Panc1 (cell line): ENCODE measurements at regions not wholly inside any gene's neighbourhood (a gene's known extent, or its start where the extent isn't known, plus 50 kb on each side); places are given as distances from the start of the nearest gene placed in this dataset.
"Not testable (repeated sequence)": the region's sequence is repeated elsewhere in the genome, so short reads cannot be mapped to it uniquely, and the experiment has no call there.

Experiments
- ATAC-seq: fragments of 200-7000 bp; cut with Tn5 transposase; 2 replicates; pipeline ENCODE4 v1.9.1; 2020; ENCODE audit warnings: mild to moderate bottlenecking, moderate library complexity
- BruUV-seq: library from RNA; stranded (reverse); fragments of 400-500 nt; replicated peaks from 2 replicates; lab custom pipeline; 2021; lab: Mats Ljungman, UMichigan
- CTCF ChIA-PET: fragments of 300-600 bp; sonication (Branson Sonifier 250); formaldehyde crosslinking; loops from one replicate; lab custom pipeline; 2022; ENCODE audit warnings: antibody characterized with exemption; lab: Charles Lee
- POLR2A ChIA-PET: fragments of 300-600 bp; sonication (Branson Sonifier 250); formaldehyde crosslinking; loops from one replicate; lab custom pipeline; 2022; ENCODE audit warnings: antibody characterized with exemption; lab: Charles Lee
- DNase-seq: peaks from one replicate; pipeline ENCODE4 v3.0.0-alpha.2; 2010; ENCODE audit warnings: low read depth, low spot score
- H3K27ac ChIP-seq: 2 replicates; pipeline ENCODE4 v1.5.1; 2011; ENCODE audit warnings: mild to moderate bottlenecking, low read length, inconsistent platforms
- H3K27me3 ChIP-seq: fragments of 200-500 bp; sonication (Bioruptor generic); 2 replicates; pipeline ENCODE4 v1.6.0; 2014; ENCODE audit warnings: low read length, inconsistent platforms; ENCODE audit not compliant: control insufficient read depth, insufficient read depth
- H3K36me3 ChIP-seq: fragments of 200-500 bp; sonication (Bioruptor generic); 2 replicates; pipeline ENCODE4 v1.5.1; 2014; ENCODE audit warnings: inconsistent platforms, mild to moderate bottlenecking, low read length, moderate library complexity; ENCODE audit not compliant: control insufficient read depth, insufficient read depth
- H3K4me1 ChIP-seq: 2 replicates; pipeline ENCODE4 v1.5.1; 2011; ENCODE audit warnings: inconsistent platforms, mild to moderate bottlenecking, low read length, moderate library complexity; ENCODE audit not compliant: control insufficient read depth, insufficient read depth
- H3K4me3 ChIP-seq, 2 experiments: 2 replicates each; pipeline ENCODE4 v1.5.1; 2011 to 2012; ENCODE audit warnings: low read depth in 2 of 2, low read length in 2 of 2, mild to moderate bottlenecking in 2 of 2, inconsistent platforms in 1 of 2, moderate library complexity in 1 of 2
- H3K9me3 ChIP-seq: fragments of 200-500 bp; sonication (Bioruptor generic); 2 replicates; pipeline ENCODE4 v1.5.1; 2014; ENCODE audit warnings: low read depth, mild to moderate bottlenecking, inconsistent platforms, low read length, moderate library complexity; ENCODE audit not compliant: control insufficient read depth, insufficient read depth
- CTCF ChIP-seq: fragments of 450-650 bp; IDR thresholded peaks from 2 replicates; pipeline ENCODE4 v1.5.1; 2017; ENCODE audit warnings: mild to moderate bottlenecking
- POLR2AphosphoS5 ChIP-seq: IDR thresholded peaks from 2 replicates; pipeline ENCODE4 v1.6.1; 2012; ENCODE audit warnings: mild to moderate bottlenecking, low read depth, low read length, moderate library complexity
- SIN3A ChIP-seq: IDR thresholded peaks from 2 replicates; pipeline ENCODE4 v1.6.1; 2012; ENCODE audit warnings: low read depth, mild to moderate bottlenecking, low read length, moderate library complexity, borderline replicate concordance; ENCODE audit not compliant: insufficient read depth
- TCF7L2 ChIP-seq: IDR thresholded peaks from 2 replicates; pipeline ENCODE4 v1.6.1; 2011; ENCODE audit warnings: mild to moderate bottlenecking, low read depth, low read length, inconsistent platforms
- in situ Hi-C: cut with HindIII; loops from 2 replicates; pipeline ENCODE4 v1.10.0; 2016; ENCODE audit warnings: low sequenced_read_pairs, low pct_unique_long_range_greater_than_20kb
- intact Hi-C: fragments of 100-400 bp; cut with micrococcal nuclease; formaldehyde crosslinking; loops from one replicate; pipeline ENCODE4 v1.10.0; 2022; ENCODE audit not compliant: unreplicated experiment
- TF ChIP-seq, protein P1 (sequence below), 2 experiments: IDR thresholded peaks; 2 replicates each; pipeline ENCODE4 v1.6.1; 2011 to 2012; ENCODE audit warnings: low read depth in 2 of 2, control low read depth in 1 of 2, low read length in 1 of 2, mild to moderate bottlenecking in 1 of 2, moderate library complexity in 1 of 2; ENCODE audit not compliant: insufficient read depth in 1 of 2

DNA sequence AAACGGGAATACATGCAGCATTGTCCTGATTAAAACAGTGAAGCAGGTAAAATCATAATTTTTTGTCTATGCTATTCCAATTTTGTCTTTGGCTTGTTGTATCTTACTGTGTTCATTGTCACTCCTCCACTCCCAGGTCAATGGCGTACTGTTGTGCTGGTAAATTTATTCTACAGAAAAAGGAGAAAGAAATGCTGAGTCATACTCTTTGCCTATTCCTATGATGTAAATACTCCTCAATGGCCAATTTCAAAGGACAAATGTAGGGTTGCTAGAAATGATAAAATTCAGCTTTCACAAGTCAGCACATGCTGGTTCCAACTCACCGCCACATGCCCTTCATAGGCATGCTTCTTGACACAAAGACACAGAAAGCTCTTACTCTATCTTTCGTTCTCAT is 694.4 kb upstream of the PCDH20 start:
- H3K4me1 ChIP-seq, result no peaks in the 10 kb centered on the region
- ChIA-PET CTCF (no interaction called here), POLR2A (no interaction called here)
- H3K27me3 ChIP-seq, result no peaks in the 10 kb centered on the region
- no peaks in the 10 kb centered on the region for H3K9me3 ChIP-seq
- BruUV-seq, result no TSS peak
- no peak overlapping the region for H3K4me3 ChIP-seq
- in situ Hi-C loops (no loop called here), intact Hi-C loops (no loop called here)
- no peaks in the 10 kb centered on the region for H3K36me3 ChIP-seq
- DNase-seq (no peak), ATAC-seq (no peak)
- TF ChIP-seq, protein P1, sequence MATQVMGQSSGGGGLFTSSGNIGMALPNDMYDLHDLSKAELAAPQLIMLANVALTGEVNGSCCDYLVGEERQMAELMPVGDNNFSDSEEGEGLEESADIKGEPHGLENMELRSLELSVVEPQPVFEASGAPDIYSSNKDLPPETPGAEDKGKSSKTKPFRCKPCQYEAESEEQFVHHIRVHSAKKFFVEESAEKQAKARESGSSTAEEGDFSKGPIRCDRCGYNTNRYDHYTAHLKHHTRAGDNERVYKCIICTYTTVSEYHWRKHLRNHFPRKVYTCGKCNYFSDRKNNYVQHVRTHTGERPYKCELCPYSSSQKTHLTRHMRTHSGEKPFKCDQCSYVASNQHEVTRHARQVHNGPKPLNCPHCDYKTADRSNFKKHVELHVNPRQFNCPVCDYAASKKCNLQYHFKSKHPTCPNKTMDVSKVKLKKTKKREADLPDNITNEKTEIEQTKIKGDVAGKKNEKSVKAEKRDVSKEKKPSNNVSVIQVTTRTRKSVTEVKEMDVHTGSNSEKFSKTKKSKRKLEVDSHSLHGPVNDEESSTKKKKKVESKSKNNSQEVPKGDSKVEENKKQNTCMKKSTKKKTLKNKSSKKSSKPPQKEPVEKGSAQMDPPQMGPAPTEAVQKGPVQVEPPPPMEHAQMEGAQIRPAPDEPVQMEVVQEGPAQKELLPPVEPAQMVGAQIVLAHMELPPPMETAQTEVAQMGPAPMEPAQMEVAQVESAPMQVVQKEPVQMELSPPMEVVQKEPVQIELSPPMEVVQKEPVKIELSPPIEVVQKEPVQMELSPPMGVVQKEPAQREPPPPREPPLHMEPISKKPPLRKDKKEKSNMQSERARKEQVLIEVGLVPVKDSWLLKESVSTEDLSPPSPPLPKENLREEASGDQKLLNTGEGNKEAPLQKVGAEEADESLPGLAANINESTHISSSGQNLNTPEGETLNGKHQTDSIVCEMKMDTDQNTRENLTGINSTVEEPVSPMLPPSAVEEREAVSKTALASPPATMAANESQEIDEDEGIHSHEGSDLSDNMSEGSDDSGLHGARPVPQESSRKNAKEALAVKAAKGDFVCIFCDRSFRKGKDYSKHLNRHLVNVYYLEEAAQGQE (IDR thresholded peaks at IDR 0.05; ENCODE audit: insufficient read depth in 1 of 2, low read depth in 2 of 2, low read length in 1 of 2), result no peak
- TF ChIP-seq TCF7L2, result no peak
- TF ChIP-seq CTCF, result no peak
- no peak for TF ChIP-seq POLR2AphosphoS5
- no peak for TF ChIP-seq SIN3A
- H3K27ac ChIP-seq, result no peak overlapping the region

- H3K27me3 ChIP-seq, H3K4me1 ChIP-seq, H3K27ac ChIP-seq, DNase-seq, H3K4me3 ChIP-seq, BruUV-seq, intact Hi-C loops, in situ Hi-C loops, POLR2A ChIA-PET, H3K36me3 ChIP-seq, CTCF ChIA-PET, H3K9me3 ChIP-seq, ATAC-seq: not testable (repeated sequence)
These were observed 688.5 kb upstream of the PCDH20 start for GRCh38 chr13:62104136-62104535.

DNA sequence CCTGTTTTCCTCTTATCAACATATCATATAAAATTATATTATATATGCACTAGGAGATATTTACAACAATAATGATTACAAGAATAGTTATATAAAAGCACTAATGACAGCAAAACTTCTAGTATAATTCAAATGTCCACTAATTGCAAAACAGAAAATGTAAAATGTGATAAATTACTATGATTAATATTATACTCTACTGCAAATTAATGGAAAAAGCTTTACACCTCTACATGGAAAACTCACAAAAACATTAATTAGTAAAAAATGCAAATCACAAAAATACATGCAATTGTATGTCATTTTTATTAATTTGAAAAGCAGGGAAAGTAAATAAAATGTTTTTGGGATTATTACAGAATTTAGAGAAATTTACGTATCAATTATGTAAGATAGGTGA is 681.0 kb upstream of the PCDH20 start:
- Histone ChIP-seq H3K4me3 (no peak overlapping the region), H3K9me3 (no peaks in the 10 kb centered on the region), H3K4me1 (no peaks in the 10 kb centered on the region), H3K36me3 (no peaks in the 10 kb centered on the region), H3K27me3 (no peaks in the 10 kb centered on the region), H3K27ac (no peak overlapping the region)
- CTCF ChIA-PET, result no interaction called here
- no TSS peak for BruUV-seq
- DNase-seq (no peak), ATAC-seq (no peak)
- TF ChIP-seq CTCF (no peak), SIN3A (no peak), POLR2AphosphoS5 (no peak), TCF7L2 (no peak)
- TF ChIP-seq, protein P1 (IDR thresholded peaks at IDR 0.05; ENCODE audit: insufficient read depth in 1 of 2, low read depth in 2 of 2, low read length in 1 of 2), result no peak
- POLR2A ChIA-PET, result no interaction called here
- intact Hi-C loops, result no loop called here
- in situ Hi-C loops, result no loop called here
